GM12891 (cell line): ENCODE measurements at regions not wholly inside any gene's neighbourhood (a gene's known extent, or its start where the extent isn't known, plus 50 kb on each side); places are given as distances from the start of the nearest gene placed in this dataset.

Source experiments
- POLR2A ChIP-seq: IDR thresholded peaks from 2 replicates; pipeline ENCODE4 v1.6.1; 2011; ENCODE audit warnings: low read depth, low read length, control low read depth
- POLR2AphosphoS5 ChIP-seq: IDR thresholded peaks from 2 replicates; pipeline ENCODE4 v1.6.1; 2011; ENCODE audit warnings: low read depth, low read length, control low read depth

DNA sequence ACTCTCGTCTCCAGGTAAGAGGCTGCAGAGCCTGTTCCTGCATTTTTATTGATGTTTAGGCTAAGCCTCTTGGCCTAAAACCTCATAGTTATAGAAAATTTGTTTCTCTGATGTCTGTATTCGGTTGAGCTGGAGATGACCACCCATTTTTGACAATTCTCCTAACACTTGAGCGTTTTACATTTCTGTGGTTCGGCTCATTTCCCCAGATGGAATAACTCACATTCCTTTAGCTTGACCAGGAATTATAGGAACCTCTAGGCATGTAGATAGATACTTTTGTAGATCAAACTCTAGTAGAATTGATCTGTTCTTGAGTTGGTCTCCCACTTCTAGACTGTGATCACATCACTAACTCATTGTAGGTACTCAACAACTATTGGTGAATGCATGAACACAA is 172.6 kb upstream of the CADM1 start:
- TF ChIP-seq POLR2AphosphoS5 (no peak), POLR2A (no peak)
